ENCODE measurements at regions not wholly inside any gene's neighbourhood (a gene's known extent, or its start where the extent isn't known, plus 50 kb on each side); places are given as distances from the start of the nearest gene placed in this dataset.

DNA sequence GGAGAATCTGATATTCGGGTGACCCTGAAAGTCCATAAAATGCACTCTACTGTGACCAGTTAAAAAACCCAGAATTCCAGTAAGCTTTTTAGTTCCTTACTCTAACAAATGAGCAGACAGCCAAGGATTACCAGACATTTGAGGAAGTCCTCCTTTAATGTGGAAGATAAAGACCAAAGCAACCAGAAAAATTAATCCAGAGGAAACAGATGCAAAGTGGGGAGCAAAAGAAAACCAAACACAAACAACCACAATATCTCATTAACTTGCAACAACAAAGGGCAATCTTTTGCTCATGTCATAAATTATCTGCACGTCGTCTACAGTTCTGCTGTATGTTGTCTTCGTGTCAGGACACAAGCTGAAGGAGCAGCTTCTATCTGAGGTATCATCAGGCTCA is 164.4 kb downstream of the PJA1 start:
- no peak for TF ChIP-seq POLR2A (IDR thresholded peaks at IDR 0.05)
- TF ChIP-seq, protein P1, sequence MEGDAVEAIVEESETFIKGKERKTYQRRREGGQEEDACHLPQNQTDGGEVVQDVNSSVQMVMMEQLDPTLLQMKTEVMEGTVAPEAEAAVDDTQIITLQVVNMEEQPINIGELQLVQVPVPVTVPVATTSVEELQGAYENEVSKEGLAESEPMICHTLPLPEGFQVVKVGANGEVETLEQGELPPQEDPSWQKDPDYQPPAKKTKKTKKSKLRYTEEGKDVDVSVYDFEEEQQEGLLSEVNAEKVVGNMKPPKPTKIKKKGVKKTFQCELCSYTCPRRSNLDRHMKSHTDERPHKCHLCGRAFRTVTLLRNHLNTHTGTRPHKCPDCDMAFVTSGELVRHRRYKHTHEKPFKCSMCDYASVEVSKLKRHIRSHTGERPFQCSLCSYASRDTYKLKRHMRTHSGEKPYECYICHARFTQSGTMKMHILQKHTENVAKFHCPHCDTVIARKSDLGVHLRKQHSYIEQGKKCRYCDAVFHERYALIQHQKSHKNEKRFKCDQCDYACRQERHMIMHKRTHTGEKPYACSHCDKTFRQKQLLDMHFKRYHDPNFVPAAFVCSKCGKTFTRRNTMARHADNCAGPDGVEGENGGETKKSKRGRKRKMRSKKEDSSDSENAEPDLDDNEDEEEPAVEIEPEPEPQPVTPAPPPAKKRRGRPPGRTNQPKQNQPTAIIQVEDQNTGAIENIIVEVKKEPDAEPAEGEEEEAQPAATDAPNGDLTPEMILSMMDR (IDR thresholded peaks at IDR 0.05) = no peak
